NB4 (cell line): ENCODE measurements at regions not wholly inside any gene's neighbourhood (a gene's known extent, or its start where the extent isn't known, plus 50 kb on each side); places are given as distances from the start of the nearest gene placed in this dataset.

ENCODE experiments used
- POLR2A ChIP-seq: IDR thresholded peaks from 2 replicates; pipeline ENCODE4 v1.6.1; 2011; ENCODE audit warnings: mild to moderate bottlenecking; ENCODE audit not compliant: insufficient read length; ENCODE audit errors: extremely low read depth
- TF ChIP-seq, protein P1 (sequence below): IDR thresholded peaks from one replicate; pipeline ENCODE4 v1.5.1; 2012; ENCODE audit warnings: low read depth, low read length

DNA sequence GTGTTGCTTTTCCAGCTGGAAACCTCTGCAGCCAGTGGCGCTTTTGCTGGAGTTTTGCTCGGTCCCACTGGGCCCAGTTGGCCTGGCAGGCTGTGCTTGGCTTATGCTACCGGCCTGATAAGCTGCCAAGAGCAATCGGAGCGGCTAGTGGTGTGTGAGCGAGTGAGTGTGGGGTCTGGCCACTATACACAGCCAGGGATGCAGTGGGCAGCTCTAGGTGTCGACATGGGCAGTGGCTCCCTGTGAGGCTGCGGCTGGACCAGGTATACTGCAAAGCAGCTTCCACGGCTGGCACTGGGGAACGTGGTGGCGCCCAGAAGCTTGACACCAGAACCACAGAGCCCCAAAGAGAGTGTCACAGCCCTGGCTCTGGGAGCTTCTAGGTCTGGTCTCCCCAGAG is 996.5 kb downstream of the GRIK2 start:
- TF ChIP-seq, protein P1, sequence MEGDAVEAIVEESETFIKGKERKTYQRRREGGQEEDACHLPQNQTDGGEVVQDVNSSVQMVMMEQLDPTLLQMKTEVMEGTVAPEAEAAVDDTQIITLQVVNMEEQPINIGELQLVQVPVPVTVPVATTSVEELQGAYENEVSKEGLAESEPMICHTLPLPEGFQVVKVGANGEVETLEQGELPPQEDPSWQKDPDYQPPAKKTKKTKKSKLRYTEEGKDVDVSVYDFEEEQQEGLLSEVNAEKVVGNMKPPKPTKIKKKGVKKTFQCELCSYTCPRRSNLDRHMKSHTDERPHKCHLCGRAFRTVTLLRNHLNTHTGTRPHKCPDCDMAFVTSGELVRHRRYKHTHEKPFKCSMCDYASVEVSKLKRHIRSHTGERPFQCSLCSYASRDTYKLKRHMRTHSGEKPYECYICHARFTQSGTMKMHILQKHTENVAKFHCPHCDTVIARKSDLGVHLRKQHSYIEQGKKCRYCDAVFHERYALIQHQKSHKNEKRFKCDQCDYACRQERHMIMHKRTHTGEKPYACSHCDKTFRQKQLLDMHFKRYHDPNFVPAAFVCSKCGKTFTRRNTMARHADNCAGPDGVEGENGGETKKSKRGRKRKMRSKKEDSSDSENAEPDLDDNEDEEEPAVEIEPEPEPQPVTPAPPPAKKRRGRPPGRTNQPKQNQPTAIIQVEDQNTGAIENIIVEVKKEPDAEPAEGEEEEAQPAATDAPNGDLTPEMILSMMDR: no peak
- TF ChIP-seq POLR2A: no peak
